ENCODE measurements at regions not wholly inside any gene's neighbourhood (a gene's known extent, or its start where the extent isn't known, plus 50 kb on each side); places are given as distances from the start of the nearest gene placed in this dataset.

GRCh38 chr14:51422704-51423103 is 182.7 kb downstream of the TMX1 start:
- TF ChIP-seq ZNF488 (tag by site-specific recombination; IDR thresholded peaks at IDR 0.05), result no peak
- no peak for TF ChIP-seq YY1 (tag by site-specific recombination; IDR thresholded peaks at IDR 0.05)
- no peak for TF ChIP-seq ZNF24 (tag by site-specific recombination; IDR thresholded peaks at IDR 0.05)
